ENCODE measurements at regions not wholly inside any gene's neighbourhood (a gene's known extent, or its start where the extent isn't known, plus 50 kb on each side); places are given as distances from the start of the nearest gene placed in this dataset.

GRCh38 chr3:83715307-83715706 is 1243.5 kb upstream of the CADM2 start:
- TF ChIP-seq EZH2phosphoT487 (IDR thresholded peaks at IDR 0.05; ENCODE audit: insufficient read depth, low read depth) (no peak), EZH2 (IDR thresholded peaks at IDR 0.05; ENCODE audit: insufficient read depth, poor library complexity, severe bottlenecking) (no peak)
